Naive thymus-derived CD4-positive, alpha-beta T cell (primary cell): ENCODE measurements at regions not wholly inside any gene's neighbourhood (a gene's known extent, or its start where the extent isn't known, plus 50 kb on each side); places are given as distances from the start of the nearest gene placed in this dataset.

Experiments
- ATAC-seq: fragments of 150-1000 bp; cut with Tn5 transposase; 2 replicates; pipeline ENCODE4 v1.10.0; 2021; ENCODE audit warnings: mild to moderate bottlenecking, moderate library complexity
- CTCF ChIA-PET: fragments of 350-600 bp; sonication (Branson Sonifier 250); formaldehyde crosslinking; loops from one replicate; lab custom pipeline; 2021; ENCODE audit warnings: antibody characterized with exemption; lab: Charles Lee
- POLR2A ChIA-PET: fragments of 350-600 bp; sonication (Branson Sonifier 250); formaldehyde crosslinking; loops from one replicate; lab custom pipeline; 2021; ENCODE audit warnings: antibody characterized with exemption, inconsistent platforms; lab: Charles Lee
- DNase-seq, 9 donors: peaks; one replicate each; pipeline versions ENCODE4 v3.0.0 to v3.0.0-alpha.2; 2020 to 2022; ENCODE audit warnings: mixed read lengths in 1 of 9
- H3K27ac ChIP-seq: one replicate; pipeline ENCODE4 v1.7.0; 2013; ENCODE audit warnings: mild to moderate bottlenecking, low read depth, low read length, moderate library complexity
- H3K27me3 ChIP-seq, 2 donors: one replicate each; pipeline ENCODE4 v1.7.0; 2013; ENCODE audit warnings: low read length in 2 of 2, mild to moderate bottlenecking in 2 of 2, moderate library complexity in 2 of 2; ENCODE audit not compliant: control insufficient read depth in 2 of 2, insufficient read depth in 2 of 2
- H3K36me3 ChIP-seq, 3 experiments: 1 replicate in 2 of 3; 2 replicates in 1 of 3; pipeline ENCODE4 v1.7.0; 2013; ENCODE audit warnings: low read length in 3 of 3, mild to moderate bottlenecking in 3 of 3, moderate library complexity in 1 of 3; ENCODE audit not compliant: insufficient read depth in 3 of 3, control insufficient read depth in 2 of 3
- H3K4me1 ChIP-seq, 2 donors: one replicate each; pipeline ENCODE4 v1.7.0; 2013; ENCODE audit warnings: low read length in 2 of 2, mild to moderate bottlenecking in 2 of 2, moderate library complexity in 1 of 2; ENCODE audit not compliant: control insufficient read depth in 2 of 2, insufficient read depth in 2 of 2
- H3K4me3 ChIP-seq: 2 replicates; pipeline ENCODE4 v1.7.0; 2013; ENCODE audit warnings: mild to moderate bottlenecking, low read length
- H3K9me3 ChIP-seq, 3 experiments: 1 replicate in 2 of 3; 2 replicates in 1 of 3; pipeline ENCODE4 v1.7.0; 2013; ENCODE audit warnings: low read length in 3 of 3; ENCODE audit not compliant: control insufficient read depth in 2 of 3
- H3K27ac Mint-ChIP-seq, 9 donors: one replicate each; pipeline ENCODE4 v1.8.0; 2020 to 2022; ENCODE audit warnings: mixed read lengths in 9 of 9, mild to moderate bottlenecking in 8 of 9, moderate library complexity in 5 of 9, inconsistent platforms in 2 of 9
- H3K27me3 Mint-ChIP-seq, 5 donors: one replicate each; pipeline ENCODE4 v1.8.0; 2021 to 2022; ENCODE audit warnings: mixed read lengths in 5 of 5, mild to moderate bottlenecking in 1 of 5
- H3K36me3 Mint-ChIP-seq, 5 donors: one replicate each; pipeline ENCODE4 v1.8.0; 2020 to 2022; ENCODE audit warnings: mixed read lengths in 5 of 5, mild to moderate bottlenecking in 3 of 5, inconsistent platforms in 1 of 5
- H3K4me1 Mint-ChIP-seq, 7 donors: one replicate each; pipeline ENCODE4 v1.8.0; 2020 to 2022; ENCODE audit warnings: mixed read lengths in 7 of 7, mild to moderate bottlenecking in 3 of 7, inconsistent platforms in 1 of 7
- H3K4me3 Mint-ChIP-seq, 10 donors: one replicate each; pipeline ENCODE4 v1.8.0; 2020 to 2022; ENCODE audit warnings: mild to moderate bottlenecking in 10 of 10, mixed read lengths in 10 of 10, moderate library complexity in 6 of 10, inconsistent platforms in 2 of 10
- H3K9me3 Mint-ChIP-seq, 11 donors: one replicate each; pipeline ENCODE4 v1.8.0; 2020 to 2022; ENCODE audit warnings: mixed read lengths in 11 of 11, mild to moderate bottlenecking in 4 of 11, inconsistent platforms in 1 of 11, moderate library complexity in 1 of 11
- intact Hi-C, 2 donors: fragments of 100-400 bp; cut with micrococcal nuclease; formaldehyde crosslinking; loops; one replicate each; pipeline ENCODE4 v1.15.1; 2023

GRCh38 chr2:66283787-66284186 is 151.1 kb upstream of the MEIS1 start:
- CTCF ChIA-PET: no interaction called here
- Histone ChIP-seq H3K27ac (no peak overlapping the region), H3K4me1 (no peaks in the 10 kb centered on the region), H3K4me3 (no peak overlapping the region), H3K36me3 (no peaks in the 10 kb centered on the region), H3K9me3 (no peaks in the 10 kb centered on the region), H3K27me3 (no peaks in the 10 kb centered on the region)
- intact Hi-C loops: no loop called here
- Mint-ChIP-seq H3K27me3 (peaks cover 0 to 6% (median 0%) of the 10 kb centered on the region in 5 donors), H3K4me3 (no peak overlapping the region), H3K36me3 (no peaks in the 10 kb centered on the region), H3K9me3 (peaks cover 0 to 9% (median 3%) of the 10 kb centered on the region in 11 donors), H3K27ac (no peak overlapping the region), H3K4me1 (no peaks in the 10 kb centered on the region)
- ATAC-seq (no peak), DNase-seq (no peak)
- POLR2A ChIA-PET: no interaction called here

- Histone ChIP-seq H3K9me3 (no peaks in the 10 kb centered on the region), H3K4me1 (no peaks in the 10 kb centered on the region), H3K27me3 (no peaks in the 10 kb centered on the region), H3K4me3 (no peak overlapping the region), H3K27ac (no peak overlapping the region), H3K36me3 (no peaks in the 10 kb centered on the region)
- ATAC-seq (no peak), DNase-seq (no peak)
- Mint-ChIP-seq H3K4me3 (no peak overlapping the region), H3K27me3 (peaks cover 0 to 6% (median 0%) of the 10 kb centered on the region in 5 donors), H3K27ac (no peak overlapping the region), H3K36me3 (no peaks in the 10 kb centered on the region), H3K4me1 (no peaks in the 10 kb centered on the region), H3K9me3 (peaks cover 0 to 9% (median 1%) of the 10 kb centered on the region in 11 donors)
- ChIA-PET POLR2A (no interaction called here), CTCF (no interaction called here)
- intact Hi-C loops: no loop called here
Measured at GRCh38 chr2:66281980-66282379, 152.9 kb upstream of the MEIS1 start.

- H3K4me1 Mint-ChIP-seq: no peaks in the 10 kb centered on the region
- H3K4me3 ChIP-seq: no peak overlapping the region
- no peaks in the 10 kb centered on the region for H3K4me1 ChIP-seq
- H3K9me3 ChIP-seq: no peaks in the 10 kb centered on the region
- POLR2A ChIA-PET: no interaction called here
- no peak overlapping the region for H3K27ac Mint-ChIP-seq
- H3K36me3 Mint-ChIP-seq: no peaks in the 10 kb centered on the region
- no peak for DNase-seq
- CTCF ChIA-PET: no interaction called here
- H3K4me3 Mint-ChIP-seq: no peak overlapping the region
- no peak for ATAC-seq
- H3K27me3 Mint-ChIP-seq: no peaks in the 10 kb centered on the region
- H3K9me3 Mint-ChIP-seq: peaks cover 0 to 10% (median 0%) of the 10 kb centered on the region in 11 donors
- intact Hi-C loops: no loop called here
- no peaks in the 10 kb centered on the region for H3K27me3 ChIP-seq
- H3K36me3 ChIP-seq: no peaks in the 10 kb centered on the region
- no peak overlapping the region for H3K27ac ChIP-seq
Measured at GRCh38 chr2:66279024-66279423, 155.9 kb upstream of the MEIS1 start.

GRCh38 chr2:66275984-66276383 is 158.9 kb upstream of the MEIS1 start:
- no peak overlapping the region for H3K27ac Mint-ChIP-seq
- no peaks in the 10 kb centered on the region for H3K36me3 ChIP-seq
- ChIA-PET POLR2A (no interaction called here), CTCF (no interaction called here)
- ATAC-seq: no peak
- H3K36me3 Mint-ChIP-seq: peaks cover 0 to 2% (median 0%) of the 10 kb centered on the region in 5 donors
- no peak overlapping the region for H3K4me3 ChIP-seq
- H3K9me3 ChIP-seq: no peaks in the 10 kb centered on the region
- H3K4me3 Mint-ChIP-seq: no peak overlapping the region
- H3K9me3 Mint-ChIP-seq: peaks cover 0 to 10% (median 0%) of the 10 kb centered on the region in 11 donors
- H3K27me3 Mint-ChIP-seq: no peaks in the 10 kb centered on the region
- H3K4me1 ChIP-seq: no peaks in the 10 kb centered on the region
- no peaks in the 10 kb centered on the region for H3K27me3 ChIP-seq
- intact Hi-C loops: no loop called here
- DNase-seq: no peak
- no peaks in the 10 kb centered on the region for H3K4me1 Mint-ChIP-seq
- no peak overlapping the region for H3K27ac ChIP-seq

- Mint-ChIP-seq H3K36me3 (peaks cover 0 to 4% (median 0%) of the 10 kb centered on the region in 5 donors), H3K27me3 (peaks cover 0 to 6% (median 0%) of the 10 kb centered on the region in 5 donors), H3K4me3 (no peak overlapping the region), H3K9me3 (peaks cover 0 to 10% (median 0%) of the 10 kb centered on the region in 11 donors), H3K4me1 (no peaks in the 10 kb centered on the region), H3K27ac (no peak overlapping the region)
- DNase-seq (no peak), ATAC-seq (no peak)
- ChIA-PET CTCF (no interaction called here), POLR2A (no interaction called here)
- Histone ChIP-seq H3K36me3 (no peaks in the 10 kb centered on the region), H3K27ac (no peak overlapping the region), H3K9me3 (no peaks in the 10 kb centered on the region), H3K4me3 (no peak overlapping the region), H3K27me3 (no peaks in the 10 kb centered on the region), H3K4me1 (no peaks in the 10 kb centered on the region)
- intact Hi-C loops: no loop called here
Measured at GRCh38 chr2:66273933-66274490, 160.9 kb upstream of the MEIS1 start.

GRCh38 chr2:66272751-66273150 is 162.2 kb upstream of the MEIS1 start:
- H3K4me1 ChIP-seq: no peaks in the 10 kb centered on the region
- ATAC-seq (no peak), DNase-seq (no peak)
- H3K36me3 Mint-ChIP-seq: peaks cover 0 to 4% (median 0%) of the 10 kb centered on the region in 5 donors
- POLR2A ChIA-PET: no interaction called here
- H3K27me3 ChIP-seq: no peaks in the 10 kb centered on the region
- no peak overlapping the region for H3K27ac ChIP-seq
- CTCF ChIA-PET: no interaction called here
- H3K4me1 Mint-ChIP-seq: no peaks in the 10 kb centered on the region
- intact Hi-C loops: no loop called here
- H3K9me3 Mint-ChIP-seq: peaks cover 0 to 10% (median 0%) of the 10 kb centered on the region in 11 donors
- H3K4me3 Mint-ChIP-seq: no peak overlapping the region
- H3K27me3 Mint-ChIP-seq: peaks cover 0 to 8% (median 0%) of the 10 kb centered on the region in 5 donors
- no peak overlapping the region for H3K27ac Mint-ChIP-seq
- H3K36me3 ChIP-seq: no peaks in the 10 kb centered on the region
- no peak overlapping the region for H3K4me3 ChIP-seq
- no peaks in the 10 kb centered on the region for H3K9me3 ChIP-seq

- Histone ChIP-seq H3K36me3 (no peaks in the 10 kb centered on the region), H3K27ac (no peak overlapping the region), H3K9me3 (no peaks in the 10 kb centered on the region), H3K27me3 (no peaks in the 10 kb centered on the region), H3K4me1 (no peaks in the 10 kb centered on the region), H3K4me3 (no peak overlapping the region)
- POLR2A ChIA-PET: no interaction called here
- intact Hi-C loops: no loop called here
- H3K9me3 Mint-ChIP-seq: peaks cover 0 to 10% (median 0%) of the 10 kb centered on the region in 11 donors
- CTCF ChIA-PET: no interaction called here
- peaks cover 0 to 4% (median 0%) of the 10 kb centered on the region in 5 donors for H3K36me3 Mint-ChIP-seq
- ATAC-seq (no peak), DNase-seq (no peak)
- H3K27me3 Mint-ChIP-seq: peaks cover 0 to 8% (median 0%) of the 10 kb centered on the region in 5 donors
- H3K4me1 Mint-ChIP-seq: no peaks in the 10 kb centered on the region
- H3K4me3 Mint-ChIP-seq: no peak overlapping the region
- no peak overlapping the region for H3K27ac Mint-ChIP-seq
Measured at GRCh38 chr2:66271777-66272176, 163.1 kb upstream of the MEIS1 start.
